ENCODE measurements at regions not wholly inside any gene's neighbourhood (a gene's known extent, or its start where the extent isn't known, plus 50 kb on each side); places are given as distances from the start of the nearest gene placed in this dataset.

DNA sequence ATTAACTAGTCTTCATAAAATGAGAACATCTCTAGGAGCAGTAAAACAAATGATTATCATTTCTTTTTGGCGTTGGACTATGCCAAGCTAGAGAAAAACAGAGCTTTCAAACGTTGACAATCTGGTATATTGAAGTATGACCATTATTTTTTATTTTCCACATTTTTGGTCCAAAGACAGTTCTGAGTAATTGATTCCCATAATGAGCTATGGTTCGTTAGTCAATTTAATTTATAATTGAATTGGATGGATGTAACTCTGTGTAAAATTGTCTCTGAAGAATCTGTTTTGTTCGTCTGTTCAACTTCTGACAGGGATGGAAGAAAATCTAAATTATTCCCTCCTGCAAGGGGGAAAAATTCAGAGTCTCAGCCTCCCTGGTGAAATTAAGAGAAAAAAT lies 234.5 kb downstream of the LMO4 start:
- TF ChIP-seq, protein P1, sequence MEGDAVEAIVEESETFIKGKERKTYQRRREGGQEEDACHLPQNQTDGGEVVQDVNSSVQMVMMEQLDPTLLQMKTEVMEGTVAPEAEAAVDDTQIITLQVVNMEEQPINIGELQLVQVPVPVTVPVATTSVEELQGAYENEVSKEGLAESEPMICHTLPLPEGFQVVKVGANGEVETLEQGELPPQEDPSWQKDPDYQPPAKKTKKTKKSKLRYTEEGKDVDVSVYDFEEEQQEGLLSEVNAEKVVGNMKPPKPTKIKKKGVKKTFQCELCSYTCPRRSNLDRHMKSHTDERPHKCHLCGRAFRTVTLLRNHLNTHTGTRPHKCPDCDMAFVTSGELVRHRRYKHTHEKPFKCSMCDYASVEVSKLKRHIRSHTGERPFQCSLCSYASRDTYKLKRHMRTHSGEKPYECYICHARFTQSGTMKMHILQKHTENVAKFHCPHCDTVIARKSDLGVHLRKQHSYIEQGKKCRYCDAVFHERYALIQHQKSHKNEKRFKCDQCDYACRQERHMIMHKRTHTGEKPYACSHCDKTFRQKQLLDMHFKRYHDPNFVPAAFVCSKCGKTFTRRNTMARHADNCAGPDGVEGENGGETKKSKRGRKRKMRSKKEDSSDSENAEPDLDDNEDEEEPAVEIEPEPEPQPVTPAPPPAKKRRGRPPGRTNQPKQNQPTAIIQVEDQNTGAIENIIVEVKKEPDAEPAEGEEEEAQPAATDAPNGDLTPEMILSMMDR (IDR thresholded peaks at IDR 0.05) = no peak
- TF ChIP-seq, protein P2, sequence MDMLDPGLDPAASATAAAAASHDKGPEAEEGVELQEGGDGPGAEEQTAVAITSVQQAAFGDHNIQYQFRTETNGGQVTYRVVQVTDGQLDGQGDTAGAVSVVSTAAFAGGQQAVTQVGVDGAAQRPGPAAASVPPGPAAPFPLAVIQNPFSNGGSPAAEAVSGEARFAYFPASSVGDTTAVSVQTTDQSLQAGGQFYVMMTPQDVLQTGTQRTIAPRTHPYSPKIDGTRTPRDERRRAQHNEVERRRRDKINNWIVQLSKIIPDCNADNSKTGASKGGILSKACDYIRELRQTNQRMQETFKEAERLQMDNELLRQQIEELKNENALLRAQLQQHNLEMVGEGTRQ (CRISPR knock-in tag; IDR thresholded peaks at IDR 0.05) = no peak
- TF ChIP-seq, protein P3, sequence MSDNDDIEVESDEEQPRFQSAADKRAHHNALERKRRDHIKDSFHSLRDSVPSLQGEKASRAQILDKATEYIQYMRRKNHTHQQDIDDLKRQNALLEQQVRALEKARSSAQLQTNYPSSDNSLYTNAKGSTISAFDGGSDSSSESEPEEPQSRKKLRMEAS (CRISPR knock-in tag; IDR thresholded peaks at IDR 0.05) = no peak
- TF ChIP-seq, protein P4, sequence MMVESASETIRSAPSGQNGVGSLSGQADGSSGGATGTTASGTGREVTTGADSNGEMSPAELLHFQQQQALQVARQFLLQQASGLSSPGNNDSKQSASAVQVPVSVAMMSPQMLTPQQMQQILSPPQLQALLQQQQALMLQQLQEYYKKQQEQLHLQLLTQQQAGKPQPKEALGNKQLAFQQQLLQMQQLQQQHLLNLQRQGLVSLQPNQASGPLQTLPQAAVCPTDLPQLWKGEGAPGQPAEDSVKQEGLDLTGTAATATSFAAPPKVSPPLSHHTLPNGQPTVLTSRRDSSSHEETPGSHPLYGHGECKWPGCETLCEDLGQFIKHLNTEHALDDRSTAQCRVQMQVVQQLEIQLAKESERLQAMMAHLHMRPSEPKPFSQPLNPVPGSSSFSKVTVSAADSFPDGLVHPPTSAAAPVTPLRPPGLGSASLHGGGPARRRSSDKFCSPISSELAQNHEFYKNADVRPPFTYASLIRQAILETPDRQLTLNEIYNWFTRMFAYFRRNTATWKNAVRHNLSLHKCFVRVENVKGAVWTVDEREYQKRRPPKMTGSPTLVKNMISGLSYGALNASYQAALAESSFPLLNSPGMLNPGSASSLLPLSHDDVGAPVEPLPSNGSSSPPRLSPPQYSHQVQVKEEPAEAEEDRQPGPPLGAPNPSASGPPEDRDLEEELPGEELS (CRISPR knock-in tag; IDR thresholded peaks at IDR 0.05) = no peak
- TF ChIP-seq GABPB1 (CRISPR knock-in tag; IDR thresholded peaks at IDR 0.05) = no peak
- TF ChIP-seq, protein P5, sequence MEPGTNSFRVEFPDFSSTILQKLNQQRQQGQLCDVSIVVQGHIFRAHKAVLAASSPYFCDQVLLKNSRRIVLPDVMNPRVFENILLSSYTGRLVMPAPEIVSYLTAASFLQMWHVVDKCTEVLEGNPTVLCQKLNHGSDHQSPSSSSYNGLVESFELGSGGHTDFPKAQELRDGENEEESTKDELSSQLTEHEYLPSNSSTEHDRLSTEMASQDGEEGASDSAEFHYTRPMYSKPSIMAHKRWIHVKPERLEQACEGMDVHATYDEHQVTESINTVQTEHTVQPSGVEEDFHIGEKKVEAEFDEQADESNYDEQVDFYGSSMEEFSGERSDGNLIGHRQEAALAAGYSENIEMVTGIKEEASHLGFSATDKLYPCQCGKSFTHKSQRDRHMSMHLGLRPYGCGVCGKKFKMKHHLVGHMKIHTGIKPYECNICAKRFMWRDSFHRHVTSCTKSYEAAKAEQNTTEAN (CRISPR knock-in tag; IDR thresholded peaks at IDR 0.05) = no peak
- no peak for TF ChIP-seq SMAD4 (CRISPR knock-in tag; IDR thresholded peaks at IDR 0.05)
